K562 (cell line): ENCODE measurements at regions not wholly inside any gene's neighbourhood (a gene's known extent, or its start where the extent isn't known, plus 50 kb on each side); places are given as distances from the start of the nearest gene placed in this dataset.

Source experiments
- ARNT ChIP-seq, 2 experiments: fragments of 450-650 bp; IDR thresholded peaks; 2 replicates each; pipeline ENCODE4 v1.6.1; 2016; ENCODE audit warnings: mild to moderate bottlenecking in 1 of 2
- DPF2 ChIP-seq: fragments of 450-650 bp; IDR thresholded peaks from 2 replicates; pipeline ENCODE4 v1.6.1; 2016
- FOSL1 ChIP-seq: fragments of 200-800 bp; sonication (Bioruptor generic); conservative IDR thresholded peaks from 2 replicates; pipeline ENCODE4 v1.6.1; 2016; ENCODE audit warnings: missing genetic modification characterization, missing compliant biosample characterization
- KLF16 ChIP-seq: IDR thresholded peaks from 2 replicates; pipeline ENCODE4 v1.6.1; 2016; ENCODE audit warnings: antibody characterized with exemption
- LEF1 ChIP-seq: fragments of 450-650 bp; IDR thresholded peaks from 2 replicates; pipeline ENCODE4 v1.6.1; 2016; ENCODE audit warnings: mild to moderate bottlenecking
- NCOA2 ChIP-seq, 2 experiments: fragments of 450-650 bp; IDR thresholded peaks; 2 replicates each; pipeline ENCODE4 v1.6.1; 2018; ENCODE audit warnings: mild to moderate bottlenecking in 2 of 2, moderate library complexity in 1 of 2; ENCODE audit not compliant: partially characterized antibody in 2 of 2
- NKRF ChIP-seq: fragments of 450-650 bp; IDR thresholded peaks from 2 replicates; pipeline ENCODE4 v1.6.1; 2016; ENCODE audit warnings: borderline replicate concordance
- SAP30 ChIP-seq: fragments of 200-600 bp; sonication (generic); IDR thresholded peaks from 2 replicates; pipeline ENCODE4 v1.6.1; 2012; ENCODE audit warnings: borderline replicate concordance, low read depth, mild to moderate bottlenecking, moderate library complexity, low read length, control low read depth, inconsistent platforms; ENCODE audit not compliant: insufficient read depth, poor library complexity, severe bottlenecking
- TRIM28 ChIP-seq: fragments of 450-650 bp; IDR thresholded peaks from 2 replicates; pipeline ENCODE4 v1.6.1; 2017
- ZBTB1 ChIP-seq: sonication (generic); formaldehyde crosslinking; IDR thresholded peaks from 2 replicates; pipeline ENCODE4 v1.8.1; 2023; ENCODE audit warnings: missing genetic modification reagents, low read depth, mild to moderate bottlenecking, borderline replicate concordance
- ZBTB12 ChIP-seq: fragments of 250-450 bp; sonication (Bioruptor Pico); IDR thresholded peaks from 2 replicates; pipeline ENCODE4 v1.4.0; 2020
- ZNF764 ChIP-seq: fragments of 250-450 bp; sonication (Bioruptor Pico); IDR thresholded peaks from 2 replicates; pipeline ENCODE4 v1.4.0; 2020; ENCODE audit warnings: low read depth, mild to moderate bottlenecking, moderate library complexity
- TF ChIP-seq, protein P1 (sequence below): sonication (generic); formaldehyde crosslinking; IDR thresholded peaks from 2 replicates; pipeline ENCODE4 v1.8.0; 2023; ENCODE audit warnings: mild to moderate bottlenecking, missing genetic modification reagents
- TF ChIP-seq, protein P2 (sequence below): fragments of 150-350 bp; IDR thresholded peaks from 2 replicates; pipeline ENCODE4 v1.6.1; 2014; ENCODE audit warnings: low read depth, mild to moderate bottlenecking, low read length, borderline replicate concordance
- TF ChIP-seq, protein P3 (sequence below): fragments of 450-650 bp; IDR thresholded peaks from 2 replicates; pipeline ENCODE4 v1.6.1; 2018; ENCODE audit warnings: mild to moderate bottlenecking, low read depth; ENCODE audit not compliant: partially characterized antibody

DNA sequence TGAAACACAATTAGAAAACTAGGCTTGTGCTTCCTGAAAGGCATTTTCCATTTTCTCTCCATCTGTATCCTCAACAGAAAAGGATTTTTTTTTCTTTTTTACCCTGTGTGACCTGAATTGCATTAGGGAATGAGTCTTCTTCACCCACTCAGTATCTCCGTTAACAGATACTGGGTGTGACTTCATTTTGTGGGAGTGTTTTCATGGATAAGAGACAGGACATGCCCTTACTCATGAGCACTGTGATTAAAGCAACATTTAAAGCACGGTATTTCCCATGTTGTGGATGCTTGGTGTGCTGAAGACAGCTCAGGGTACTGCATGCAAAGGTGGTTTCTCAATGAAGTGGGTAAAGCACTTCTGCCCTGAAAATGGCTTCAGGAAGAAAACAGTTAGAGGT is 1397.3 kb upstream of the TMEM132C start (continued):
- TF ChIP-seq, protein P1, sequence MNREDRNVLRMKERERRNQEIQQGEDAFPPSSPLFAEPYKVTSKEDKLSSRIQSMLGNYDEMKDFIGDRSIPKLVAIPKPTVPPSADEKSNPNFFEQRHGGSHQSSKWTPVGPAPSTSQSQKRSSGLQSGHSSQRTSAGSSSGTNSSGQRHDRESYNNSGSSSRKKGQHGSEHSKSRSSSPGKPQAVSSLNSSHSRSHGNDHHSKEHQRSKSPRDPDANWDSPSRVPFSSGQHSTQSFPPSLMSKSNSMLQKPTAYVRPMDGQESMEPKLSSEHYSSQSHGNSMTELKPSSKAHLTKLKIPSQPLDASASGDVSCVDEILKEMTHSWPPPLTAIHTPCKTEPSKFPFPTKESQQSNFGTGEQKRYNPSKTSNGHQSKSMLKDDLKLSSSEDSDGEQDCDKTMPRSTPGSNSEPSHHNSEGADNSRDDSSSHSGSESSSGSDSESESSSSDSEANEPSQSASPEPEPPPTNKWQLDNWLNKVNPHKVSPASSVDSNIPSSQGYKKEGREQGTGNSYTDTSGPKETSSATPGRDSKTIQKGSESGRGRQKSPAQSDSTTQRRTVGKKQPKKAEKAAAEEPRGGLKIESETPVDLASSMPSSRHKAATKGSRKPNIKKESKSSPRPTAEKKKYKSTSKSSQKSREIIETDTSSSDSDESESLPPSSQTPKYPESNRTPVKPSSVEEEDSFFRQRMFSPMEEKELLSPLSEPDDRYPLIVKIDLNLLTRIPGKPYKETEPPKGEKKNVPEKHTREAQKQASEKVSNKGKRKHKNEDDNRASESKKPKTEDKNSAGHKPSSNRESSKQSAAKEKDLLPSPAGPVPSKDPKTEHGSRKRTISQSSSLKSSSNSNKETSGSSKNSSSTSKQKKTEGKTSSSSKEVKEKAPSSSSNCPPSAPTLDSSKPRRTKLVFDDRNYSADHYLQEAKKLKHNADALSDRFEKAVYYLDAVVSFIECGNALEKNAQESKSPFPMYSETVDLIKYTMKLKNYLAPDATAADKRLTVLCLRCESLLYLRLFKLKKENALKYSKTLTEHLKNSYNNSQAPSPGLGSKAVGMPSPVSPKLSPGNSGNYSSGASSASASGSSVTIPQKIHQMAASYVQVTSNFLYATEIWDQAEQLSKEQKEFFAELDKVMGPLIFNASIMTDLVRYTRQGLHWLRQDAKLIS, result no peak
- TF ChIP-seq ZNF764 (no peak), KLF16 (peak; percentile 75; the same call in 1 of the 2 replicates), NCOA2 (IDR thresholded peaks at IDR 0.05; ENCODE audit: partially characterized antibody in 2 of 2) (peak; percentile 65 to 68), NKRF (no peak), LEF1 (peak; percentile 76), DPF2 (peak; percentile 95), ZBTB12 (CRISPR knock-in tag) (no peak), ZBTB1 (CRISPR knock-in tag) (no peak), SAP30 (no peak), ARNT (IDR thresholded peaks at IDR 0.05) (peak in 1 of 2 experiments; percentile 80; a peak in 1 of 4 replicates), TRIM28 (0 out of 2 replicates have a peak, but pooled peaks have one; percentile 28), FOSL1 (peak; percentile 78)
- TF ChIP-seq, protein P2, sequence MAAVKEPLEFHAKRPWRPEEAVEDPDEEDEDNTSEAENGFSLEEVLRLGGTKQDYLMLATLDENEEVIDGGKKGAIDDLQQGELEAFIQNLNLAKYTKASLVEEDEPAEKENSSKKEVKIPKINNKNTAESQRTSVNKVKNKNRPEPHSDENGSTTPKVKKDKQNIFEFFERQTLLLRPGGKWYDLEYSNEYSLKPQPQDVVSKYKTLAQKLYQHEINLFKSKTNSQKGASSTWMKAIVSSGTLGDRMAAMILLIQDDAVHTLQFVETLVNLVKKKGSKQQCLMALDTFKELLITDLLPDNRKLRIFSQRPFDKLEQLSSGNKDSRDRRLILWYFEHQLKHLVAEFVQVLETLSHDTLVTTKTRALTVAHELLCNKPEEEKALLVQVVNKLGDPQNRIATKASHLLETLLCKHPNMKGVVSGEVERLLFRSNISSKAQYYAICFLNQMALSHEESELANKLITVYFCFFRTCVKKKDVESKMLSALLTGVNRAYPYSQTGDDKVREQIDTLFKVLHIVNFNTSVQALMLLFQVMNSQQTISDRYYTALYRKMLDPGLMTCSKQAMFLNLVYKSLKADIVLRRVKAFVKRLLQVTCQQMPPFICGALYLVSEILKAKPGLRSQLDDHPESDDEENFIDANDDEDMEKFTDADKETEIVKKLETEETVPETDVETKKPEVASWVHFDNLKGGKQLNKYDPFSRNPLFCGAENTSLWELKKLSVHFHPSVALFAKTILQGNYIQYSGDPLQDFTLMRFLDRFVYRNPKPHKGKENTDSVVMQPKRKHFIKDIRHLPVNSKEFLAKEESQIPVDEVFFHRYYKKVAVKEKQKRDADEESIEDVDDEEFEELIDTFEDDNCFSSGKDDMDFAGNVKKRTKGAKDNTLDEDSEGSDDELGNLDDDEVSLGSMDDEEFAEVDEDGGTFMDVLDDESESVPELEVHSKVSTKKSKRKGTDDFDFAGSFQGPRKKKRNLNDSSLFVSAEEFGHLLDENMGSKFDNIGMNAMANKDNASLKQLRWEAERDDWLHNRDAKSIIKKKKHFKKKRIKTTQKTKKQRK, result no peak
- TF ChIP-seq, protein P3, sequence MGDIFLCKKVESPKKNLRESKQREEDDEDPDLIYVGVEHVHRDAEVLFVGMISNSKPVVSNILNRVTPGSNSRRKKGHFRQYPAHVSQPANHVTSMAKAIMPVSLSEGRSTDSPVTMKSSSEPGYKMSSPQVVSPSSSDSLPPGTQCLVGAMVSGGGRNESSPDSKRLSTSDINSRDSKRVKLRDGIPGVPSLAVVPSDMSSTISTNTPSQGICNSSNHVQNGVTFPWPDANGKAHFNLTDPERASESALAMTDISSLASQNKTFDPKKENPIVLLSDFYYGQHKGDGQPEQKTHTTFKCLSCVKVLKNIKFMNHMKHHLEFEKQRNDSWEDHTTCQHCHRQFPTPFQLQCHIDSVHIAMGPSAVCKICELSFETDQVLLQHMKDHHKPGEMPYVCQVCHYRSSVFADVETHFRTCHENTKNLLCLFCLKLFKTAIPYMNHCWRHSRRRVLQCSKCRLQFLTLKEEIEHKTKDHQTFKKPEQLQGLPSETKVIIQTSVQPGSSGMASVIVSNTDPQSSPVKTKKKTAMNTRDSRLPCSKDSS, result no peak
